HCEC 1CT (cell line): ENCODE measurements at regions not wholly inside any gene's neighbourhood (a gene's known extent, or its start where the extent isn't known, plus 50 kb on each side); places are given as distances from the start of the nearest gene placed in this dataset.
A peak's percentile ranks its signal among the peaks of the same experiment; 100 is the strongest.
"Not testable (repeated sequence)": the region's sequence is repeated elsewhere in the genome, so short reads cannot be mapped to it uniquely, and the experiment has no call there.

Source experiments
- DNase-seq: peaks from one replicate; pipeline ENCODE4 v3.0.0-alpha.2; 2017

DNA sequence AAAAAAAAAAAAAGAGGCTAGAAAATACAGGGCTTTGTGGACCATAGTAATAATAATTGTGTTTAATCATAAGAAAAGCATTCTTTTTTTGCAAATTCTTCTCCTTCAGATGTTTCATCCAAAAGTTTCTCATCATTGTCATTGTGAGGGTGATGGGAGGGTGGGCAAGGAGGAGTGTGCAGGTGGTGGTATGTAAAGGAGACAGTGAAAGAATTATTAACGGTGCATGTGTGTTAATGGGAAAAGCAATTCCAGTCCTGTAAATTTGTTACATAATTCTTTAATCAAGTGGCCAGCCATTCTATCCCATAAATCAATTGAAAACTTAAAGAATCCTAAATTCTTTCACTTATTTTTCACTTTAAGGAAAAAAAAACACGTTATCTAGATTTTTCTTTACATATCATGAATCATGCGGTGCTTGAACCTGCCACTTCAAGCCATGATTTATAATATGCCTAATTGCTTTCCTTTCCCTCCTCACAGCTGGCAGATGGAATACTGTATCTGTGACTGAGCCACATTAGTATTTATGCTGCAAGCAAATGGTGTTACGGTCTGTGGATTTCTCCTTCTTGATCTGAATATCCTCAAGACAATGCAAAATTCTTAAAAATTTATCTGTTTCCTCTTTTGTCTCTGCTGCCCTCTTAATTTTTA is 318.5 kb downstream of the JRKL start:
- DNase-seq = no peak

DNA sequence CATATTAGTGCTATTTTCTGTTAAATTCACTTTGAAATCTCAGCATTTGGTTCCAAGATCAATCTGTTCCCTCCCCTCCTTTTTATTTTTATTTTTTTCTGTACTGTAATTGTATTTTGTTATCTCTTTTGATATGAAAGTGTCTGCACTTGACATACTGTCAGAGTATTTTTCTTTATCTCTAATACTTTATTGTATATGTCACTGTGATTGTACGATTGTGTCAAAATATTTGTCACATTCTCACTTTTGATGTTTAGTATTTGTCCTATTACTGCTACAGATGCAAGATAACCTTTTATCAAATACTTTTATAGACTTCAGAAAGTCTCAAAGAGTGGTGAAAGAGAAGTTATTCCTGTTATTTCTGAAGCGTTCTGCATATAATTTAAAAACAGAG is 323.5 kb downstream of the JRKL start:
- DNase-seq = no peak

DNA sequence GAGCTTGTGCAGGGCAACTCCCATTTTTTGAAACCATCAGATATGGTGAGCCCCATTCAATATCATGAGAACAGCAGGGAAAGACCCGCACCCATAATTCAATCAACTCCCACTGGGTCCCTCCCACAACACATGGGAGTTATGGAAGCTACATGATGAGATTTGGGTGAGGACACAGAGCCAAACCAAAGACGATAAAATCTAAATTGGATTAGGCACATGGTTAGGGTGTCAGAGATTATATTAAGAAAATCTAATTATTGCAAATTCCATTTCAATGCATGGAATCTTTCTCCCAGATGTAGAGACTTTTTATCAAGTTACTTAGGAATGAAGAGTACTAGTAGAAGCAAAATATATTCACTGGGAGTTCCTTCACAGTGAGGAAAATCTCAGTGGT is 324.9 kb downstream of the JRKL start:
- DNase-seq = no peak

DNA sequence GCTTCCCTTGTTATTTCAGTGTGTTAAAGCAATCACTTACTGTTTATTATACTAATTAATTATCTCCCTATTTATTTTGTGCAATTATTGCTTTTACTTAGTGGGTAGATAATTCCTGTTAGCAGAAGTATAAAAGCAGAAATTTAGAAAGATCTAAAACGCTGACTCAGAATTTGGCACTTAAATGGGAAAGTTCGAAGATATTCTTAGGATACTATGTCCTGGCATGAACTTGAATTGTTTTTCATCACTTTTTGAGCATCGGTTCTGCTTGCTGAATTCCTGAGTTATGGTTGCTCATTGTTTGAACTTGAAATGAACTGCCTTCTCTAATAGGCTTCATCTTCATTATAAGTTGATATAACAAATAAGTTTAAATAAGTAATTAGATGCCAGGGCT is 325.4 kb downstream of the JRKL start:
- no peak for DNase-seq

DNA sequence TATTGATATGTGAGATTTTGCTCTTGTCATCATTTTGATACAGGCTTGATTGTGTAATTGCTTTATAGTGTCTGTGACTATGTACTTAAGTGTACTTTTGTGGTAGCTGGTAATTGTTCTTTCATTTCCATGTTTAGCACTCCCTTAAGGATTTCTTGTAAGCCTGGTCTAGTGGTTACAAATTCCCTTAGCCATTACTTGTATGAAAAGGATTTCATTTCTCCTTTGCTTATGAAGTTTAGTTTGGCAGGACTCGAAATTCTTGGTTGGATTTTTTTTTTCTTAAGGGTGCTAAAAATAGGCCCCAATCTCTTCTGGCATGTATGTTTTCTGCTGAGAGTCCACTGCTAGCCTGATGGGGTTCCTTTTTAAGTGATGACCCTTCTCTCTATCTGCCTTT is 346.8 kb downstream of the JRKL start:
- no peak for DNase-seq

DNA sequence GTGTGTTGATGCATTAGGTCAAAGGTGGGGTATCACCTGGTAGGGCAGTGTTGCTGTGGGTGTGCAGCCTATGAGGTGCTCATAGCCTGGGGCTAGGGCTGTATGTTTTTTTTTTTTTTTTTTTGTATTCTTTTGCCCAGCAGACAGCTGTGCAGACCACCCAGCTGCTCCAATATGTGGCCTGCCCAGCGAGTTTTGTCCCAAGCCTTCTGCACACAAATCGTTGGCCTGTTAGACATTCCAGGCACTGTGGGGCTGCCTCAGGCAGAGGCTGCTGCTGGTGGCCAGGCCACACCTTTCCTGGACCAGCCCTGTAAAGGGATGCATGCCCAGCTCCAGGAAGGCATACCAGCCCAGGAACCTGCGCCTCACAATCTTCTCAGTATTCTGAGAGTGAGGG is 348.5 kb downstream of the JRKL start:
- no peak for DNase-seq

DNA sequence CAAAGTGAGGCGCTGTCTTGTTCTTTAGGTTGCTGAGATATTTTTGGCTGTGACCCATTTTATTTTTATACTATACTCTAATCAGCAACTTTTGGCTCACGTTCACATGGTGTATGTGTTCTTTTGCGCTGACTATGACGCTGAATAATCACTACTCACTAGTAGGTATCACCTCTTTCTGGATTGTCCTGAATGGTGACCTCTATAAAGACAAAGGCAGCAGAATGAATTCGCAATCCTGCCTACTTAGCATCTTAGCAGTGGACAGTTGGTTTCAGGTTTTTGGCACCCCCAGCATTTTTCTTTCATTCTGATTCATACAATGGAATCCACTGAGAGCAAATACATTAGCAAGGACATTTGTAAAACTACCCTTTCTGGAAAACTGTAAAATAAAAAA is 351.3 kb downstream of the JRKL start:
- DNase-seq = peak; percentile 5

DNA sequence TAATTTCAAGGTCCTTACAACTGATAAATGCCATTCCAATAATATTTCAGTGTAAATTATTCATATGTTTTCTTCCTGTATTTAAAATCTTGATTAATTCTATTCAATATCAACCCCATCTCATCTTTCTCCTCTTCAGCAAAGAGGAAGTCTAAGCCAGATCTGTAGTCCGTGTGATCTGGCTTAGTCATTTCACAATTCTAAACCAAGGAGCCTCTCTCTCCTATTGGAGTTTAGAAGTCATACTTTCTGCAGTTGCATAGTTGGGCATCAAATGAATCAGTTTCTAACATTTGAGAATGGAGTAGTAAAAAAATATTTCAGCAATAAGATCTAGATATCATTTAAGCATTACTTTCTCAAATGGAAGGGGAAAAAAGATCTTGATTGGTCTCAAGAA is 354.9 kb downstream of the JRKL start:
- peak; percentile 25 for DNase-seq

DNA sequence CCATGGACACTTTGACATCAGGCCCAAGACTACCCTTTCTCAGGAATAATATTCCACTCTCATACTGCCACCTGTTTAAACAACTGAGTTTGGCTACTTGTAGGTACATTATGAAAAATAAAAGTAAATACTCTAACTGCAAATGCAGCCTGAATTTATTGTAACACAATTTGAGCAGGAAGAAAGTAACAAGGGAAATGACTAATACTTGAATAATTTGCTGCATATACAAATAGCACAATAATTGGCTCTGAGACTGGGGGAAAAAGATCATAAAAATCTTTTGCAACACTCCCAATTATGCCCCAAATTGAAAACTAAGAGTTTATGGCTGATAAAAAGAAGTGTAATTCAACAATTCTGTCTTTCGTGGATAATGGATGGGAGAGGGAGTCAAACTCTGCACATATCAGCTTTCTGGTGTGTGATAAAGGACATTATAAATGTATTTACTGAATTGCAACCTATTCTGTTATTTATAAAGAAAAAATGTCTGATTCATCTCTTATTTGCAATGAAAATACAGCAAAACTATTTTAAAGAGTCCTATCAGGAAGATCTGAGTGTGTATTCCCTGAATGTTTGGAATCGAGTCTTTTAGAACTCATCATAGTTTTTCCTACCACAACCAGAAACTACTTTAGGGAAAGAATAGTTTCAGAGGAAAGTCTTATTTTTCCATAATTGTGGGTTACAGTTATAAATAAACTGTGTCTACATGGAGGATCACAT is 359.0 kb downstream of the JRKL start:
- DNase-seq = peak; percentile 79

DNA sequence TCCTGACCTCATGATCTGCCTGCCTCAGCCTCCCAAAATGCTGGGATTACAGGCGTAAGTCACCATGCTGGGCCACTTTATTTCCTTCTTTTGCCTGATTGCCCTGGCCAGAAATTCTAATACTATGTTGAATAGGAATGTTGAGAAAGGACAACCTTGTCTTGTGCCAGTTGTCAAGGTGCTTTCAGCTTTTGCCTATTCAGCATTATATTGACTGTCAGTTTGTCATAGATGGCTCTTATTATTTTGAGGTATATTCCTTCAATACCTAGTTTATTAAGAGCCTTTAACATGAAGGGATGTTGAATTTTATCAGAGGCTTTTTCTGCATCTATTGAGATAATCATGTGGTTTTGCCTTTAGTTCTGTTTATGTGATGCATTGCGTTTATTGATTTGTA is 362.0 kb downstream of the JRKL start:
- not testable (repeated sequence) for DNase-seq

DNA sequence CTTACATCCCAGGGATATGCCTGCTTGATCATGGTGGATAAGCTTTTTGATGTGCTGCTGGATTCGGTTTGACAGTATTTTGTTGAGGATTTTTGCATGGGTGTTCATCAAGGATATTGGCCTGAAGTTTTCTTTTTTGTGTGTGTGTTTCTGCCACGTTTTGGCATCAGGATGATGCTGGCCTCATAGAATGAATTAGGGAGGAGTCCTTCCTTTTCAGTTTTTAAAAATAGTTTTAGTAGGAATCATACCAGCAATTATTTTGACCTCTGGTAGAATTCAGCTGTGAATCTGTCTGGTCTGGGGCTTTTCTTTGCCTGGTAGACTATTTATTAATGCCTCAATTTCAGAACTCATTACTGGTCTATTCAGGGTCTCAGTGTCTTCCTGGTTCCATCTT is 362.4 kb downstream of the JRKL start:
- no peak for DNase-seq

DNA sequence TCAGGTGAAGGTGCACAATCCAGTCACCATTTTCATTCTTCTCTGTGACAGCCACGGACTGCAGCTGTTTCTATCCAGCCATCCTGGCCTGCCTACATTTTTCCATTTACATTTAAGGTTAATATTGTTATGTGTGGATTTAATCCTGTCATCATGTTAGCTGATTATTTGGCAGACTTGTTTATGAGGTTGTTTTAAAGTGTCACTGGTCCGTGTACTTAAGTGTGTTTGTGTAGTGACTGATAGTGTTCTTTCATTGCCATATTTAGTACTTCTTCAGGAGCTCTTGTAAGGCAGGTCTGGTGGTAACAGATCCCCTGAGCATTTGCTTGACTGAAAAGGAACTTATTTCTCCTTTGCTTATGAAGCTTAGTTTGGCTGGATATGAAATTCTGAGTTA is 364.2 kb downstream of the JRKL start:
- no peak for DNase-seq

DNA sequence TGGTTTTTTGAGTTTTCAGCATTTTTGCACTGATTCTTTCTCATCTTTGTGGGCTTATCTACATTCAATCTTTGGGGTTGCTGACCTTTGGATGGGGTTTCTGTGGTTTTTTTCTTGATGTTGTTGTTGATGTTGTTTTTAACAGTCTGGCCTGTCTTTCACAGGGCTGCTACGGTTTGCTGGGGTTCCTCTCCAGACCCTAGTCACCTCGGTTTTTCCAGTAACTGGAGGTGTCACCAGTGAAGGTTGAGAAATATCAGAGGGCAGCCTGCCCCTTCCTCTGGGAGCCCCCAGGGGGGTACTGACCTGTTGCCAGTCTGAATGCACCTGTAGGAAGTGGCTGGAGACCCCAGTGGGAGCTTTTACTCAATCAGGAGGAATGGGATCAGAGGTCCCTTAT is 365.4 kb downstream of the JRKL start:
- no peak for DNase-seq

DNA sequence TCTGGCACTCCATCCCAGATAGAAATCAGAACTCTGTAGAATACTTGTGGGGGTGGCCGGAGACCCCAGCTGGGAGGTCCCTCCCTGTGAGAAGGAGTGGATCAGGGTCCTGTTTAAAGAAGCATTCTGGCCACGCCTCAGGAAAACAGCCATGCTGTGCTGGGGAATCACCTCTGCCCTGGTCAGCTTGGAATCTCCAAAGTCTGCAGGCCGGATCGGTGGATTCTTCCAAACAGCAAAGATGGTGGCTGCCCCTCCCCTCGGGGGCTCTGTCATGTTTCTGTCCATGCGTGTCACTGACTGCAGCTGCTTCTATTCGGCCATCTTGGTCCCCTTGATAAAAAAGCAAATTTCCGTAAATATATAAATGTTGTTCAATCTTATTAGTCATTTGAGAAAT is 365.9 kb downstream of the JRKL start:
- DNase-seq = no peak

DNA sequence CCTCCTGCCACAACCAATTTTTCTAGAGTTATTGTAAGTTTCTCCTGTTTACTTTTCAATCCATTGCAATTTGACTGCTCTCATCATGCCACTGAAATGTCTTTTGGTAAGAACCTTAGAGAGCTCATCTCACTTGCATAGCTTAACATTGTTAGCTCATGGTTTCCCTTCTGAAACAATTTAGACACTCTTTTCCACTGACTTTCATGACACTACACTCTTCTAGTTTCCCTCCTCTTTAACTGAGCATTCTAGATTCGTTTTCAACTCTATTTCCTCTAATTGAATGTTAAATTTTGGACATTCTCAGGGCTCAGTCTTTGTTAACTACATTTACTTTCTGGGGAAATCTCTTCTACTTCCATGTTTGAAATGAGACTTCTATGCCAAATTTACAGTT is 369.1 kb downstream of the JRKL start:
- DNase-seq = no peak

DNA sequence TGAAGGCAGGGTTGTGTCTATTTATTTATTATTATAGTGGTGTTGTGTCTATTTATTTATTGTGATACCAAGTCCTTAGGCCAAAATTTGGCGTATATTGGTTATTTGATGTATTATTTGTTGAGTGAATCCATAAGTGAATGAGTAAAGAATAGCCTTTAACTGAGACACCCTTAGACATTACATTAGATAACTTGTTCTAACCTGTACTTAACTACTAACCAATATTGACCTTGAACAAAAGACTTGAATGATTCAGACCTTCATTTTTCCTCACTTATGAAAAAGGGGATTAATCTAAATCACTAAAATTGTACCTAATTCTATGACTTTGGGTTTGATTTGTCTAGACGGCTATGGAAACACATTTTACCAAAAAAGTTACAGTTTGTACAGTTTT is 370.5 kb downstream of the JRKL start:
- DNase-seq = no peak

DNA sequence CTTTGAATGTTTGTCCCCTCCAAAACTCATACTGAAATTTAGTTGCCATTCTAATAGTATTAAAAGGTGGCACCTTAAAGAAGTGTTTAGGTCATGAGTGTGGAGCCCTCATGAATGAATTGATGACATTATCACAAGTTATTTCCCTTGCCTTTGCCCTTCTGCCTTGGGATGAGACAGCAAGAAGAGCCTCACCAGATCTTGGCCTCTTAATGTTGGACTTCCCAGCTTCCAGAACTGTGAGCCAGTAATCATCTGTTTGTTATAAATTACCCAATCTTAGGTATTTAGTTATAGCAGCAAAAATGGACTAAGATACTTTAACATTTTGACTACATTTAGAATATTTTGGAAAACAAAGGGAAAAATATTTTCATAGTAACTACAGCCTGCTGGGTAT is 371.0 kb downstream of the JRKL start:
- DNase-seq = no peak

DNA sequence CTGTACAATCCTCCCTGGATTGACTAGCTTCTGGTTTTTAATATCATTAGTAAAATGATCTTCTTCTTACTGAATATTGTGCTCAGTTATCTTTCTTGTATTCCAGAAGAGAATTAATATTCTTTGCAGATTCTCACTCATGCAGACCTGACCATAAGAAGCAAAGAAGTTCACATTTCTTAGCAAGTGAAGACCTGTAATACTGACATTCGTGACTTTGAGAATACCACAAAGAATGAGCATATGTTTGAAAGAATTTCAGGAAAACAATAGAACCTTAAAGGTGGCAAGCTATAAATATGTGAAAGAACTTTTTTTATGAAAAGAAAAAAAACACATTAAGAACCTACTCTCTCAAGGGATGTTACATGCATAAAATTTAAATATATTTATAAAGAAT is 371.6 kb downstream of the JRKL start:
- DNase-seq = no peak

DNA sequence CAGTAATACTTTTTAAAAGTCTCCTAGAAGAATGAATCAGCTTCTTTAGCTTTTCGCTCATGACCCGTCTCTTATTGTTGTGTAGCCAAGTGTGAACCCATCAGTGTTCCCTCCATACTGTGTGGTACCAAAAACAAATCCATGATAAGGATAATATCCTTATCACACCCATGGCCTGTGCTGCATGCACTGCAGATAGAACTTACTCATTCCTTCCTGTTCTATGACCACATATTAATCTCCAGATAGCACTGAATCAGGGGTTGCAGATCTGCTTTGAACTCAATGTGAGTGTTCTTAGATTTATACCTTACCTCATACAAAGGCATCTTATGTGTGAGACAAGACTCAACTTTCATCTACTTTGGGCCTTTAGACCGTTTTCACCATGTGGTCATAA is 373.4 kb downstream of the JRKL start:
- DNase-seq = no peak

DNA sequence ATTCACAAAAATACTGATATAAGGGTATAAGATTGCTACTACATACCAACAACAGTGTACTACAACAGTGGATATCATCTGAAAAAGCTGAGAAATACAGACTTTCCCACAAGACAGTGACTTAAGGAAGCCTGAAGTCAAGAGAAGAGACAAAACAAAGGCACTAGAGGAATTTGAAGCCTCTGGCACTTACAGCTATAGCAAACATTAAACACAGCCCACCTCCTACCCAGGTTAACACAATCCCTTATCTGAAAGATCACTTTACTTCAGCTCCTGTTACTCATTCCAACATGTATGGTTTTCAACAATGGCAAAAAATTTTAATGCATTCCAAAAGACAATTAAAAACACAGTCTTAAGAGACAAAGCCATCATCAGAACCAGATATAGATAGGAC is 388.5 kb downstream of the JRKL start:
- DNase-seq = no peak

DNA sequence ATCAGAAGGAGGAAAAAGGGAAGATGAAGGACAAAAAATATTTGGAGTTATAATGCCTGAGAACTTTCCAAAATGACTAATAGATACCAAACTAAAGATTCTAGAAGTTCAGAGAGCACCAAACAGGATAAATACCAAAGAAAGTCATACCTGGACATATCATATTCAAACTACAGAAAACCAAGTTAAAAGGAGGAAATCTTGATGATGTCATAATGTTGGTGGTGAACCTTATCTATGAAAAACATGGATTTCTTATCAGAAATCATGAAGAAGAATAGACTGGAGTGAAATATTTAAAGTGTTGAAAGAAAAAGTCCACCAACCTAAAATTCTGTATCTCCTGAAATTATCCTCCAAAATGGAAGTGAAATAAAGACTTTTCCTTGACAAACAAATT is 389.2 kb downstream of the JRKL start:
- DNase-seq = no peak

DNA sequence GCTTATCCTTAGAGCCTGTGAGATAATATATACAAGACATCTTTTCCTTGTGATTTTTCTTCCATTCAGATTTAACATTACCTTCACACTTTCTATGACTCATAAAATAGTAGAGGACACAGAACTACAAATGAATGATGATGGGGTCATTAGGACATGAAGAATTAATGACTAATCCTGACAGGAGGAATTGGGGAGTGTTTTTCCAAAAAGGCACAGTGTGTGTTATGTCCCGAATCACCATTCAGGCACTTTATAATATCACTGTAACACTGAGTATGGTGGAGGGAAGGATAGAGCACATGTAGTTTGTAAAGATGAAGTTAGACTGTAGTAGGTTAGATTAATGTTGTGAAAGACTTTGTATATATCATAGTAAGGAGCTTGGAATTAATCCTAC is 391.3 kb downstream of the JRKL start:
- DNase-seq = peak; percentile 53

DNA sequence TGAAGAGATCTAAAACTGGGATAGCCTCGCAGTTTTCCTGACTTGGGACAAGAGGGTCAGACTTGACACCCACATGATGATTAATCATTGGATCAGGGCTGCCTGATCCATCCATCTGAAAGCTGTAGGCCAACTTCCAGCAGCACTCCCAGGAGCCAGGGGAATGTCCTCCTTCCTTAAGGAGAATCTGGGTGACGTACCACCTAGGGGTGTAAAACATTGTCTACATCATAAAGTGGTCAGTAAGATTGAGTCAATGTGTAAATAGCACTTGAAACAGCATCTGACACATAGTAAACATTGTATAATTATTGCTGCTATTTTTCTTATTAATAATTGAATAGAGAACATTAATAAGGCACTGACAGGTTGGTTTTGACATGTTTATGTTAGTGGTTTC is 392.8 kb downstream of the JRKL start:
- DNase-seq = no peak

DNA sequence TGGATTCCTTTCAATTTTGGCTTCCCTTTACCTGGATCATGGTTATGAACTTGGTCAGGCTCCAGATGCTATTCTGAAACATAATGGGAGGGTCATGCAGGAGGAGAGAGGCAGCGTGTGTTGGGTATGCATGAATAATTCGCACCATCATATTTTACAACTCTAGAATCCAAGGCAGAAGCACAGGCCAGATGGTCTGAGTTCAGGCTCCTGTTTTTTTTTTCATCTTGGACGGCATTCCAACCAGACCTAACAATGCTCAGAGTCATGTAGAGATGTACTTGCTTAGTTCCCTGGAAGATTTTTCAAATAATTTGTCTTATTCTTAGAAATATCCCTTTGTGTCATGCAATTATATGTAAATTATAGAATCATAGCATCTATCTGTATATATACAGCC is 393.5 kb downstream of the JRKL start:
- no peak for DNase-seq

DNA sequence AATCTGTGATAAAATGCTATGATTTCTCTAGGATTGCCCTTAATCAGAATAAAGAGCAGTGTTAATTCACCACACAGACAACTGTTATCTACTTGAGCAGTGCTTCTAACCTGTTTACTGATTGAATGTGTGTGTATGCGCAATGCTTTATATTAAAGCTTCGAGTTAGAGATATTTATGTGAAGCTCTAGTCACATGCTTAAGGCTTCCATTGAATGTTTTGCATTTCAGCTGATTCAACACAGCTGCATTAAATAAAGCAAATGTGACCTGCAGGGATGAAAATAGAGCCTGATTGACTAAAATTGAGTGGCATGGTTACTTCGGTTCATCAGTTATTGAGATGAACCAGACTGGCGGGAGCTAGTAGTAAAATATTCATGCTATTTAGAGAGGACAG is 395.3 kb downstream of the JRKL start:
- no peak for DNase-seq
